ENCODE measurements at regions not wholly inside any gene's neighbourhood (a gene's known extent, or its start where the extent isn't known, plus 50 kb on each side); places are given as distances from the start of the nearest gene placed in this dataset.

DNA sequence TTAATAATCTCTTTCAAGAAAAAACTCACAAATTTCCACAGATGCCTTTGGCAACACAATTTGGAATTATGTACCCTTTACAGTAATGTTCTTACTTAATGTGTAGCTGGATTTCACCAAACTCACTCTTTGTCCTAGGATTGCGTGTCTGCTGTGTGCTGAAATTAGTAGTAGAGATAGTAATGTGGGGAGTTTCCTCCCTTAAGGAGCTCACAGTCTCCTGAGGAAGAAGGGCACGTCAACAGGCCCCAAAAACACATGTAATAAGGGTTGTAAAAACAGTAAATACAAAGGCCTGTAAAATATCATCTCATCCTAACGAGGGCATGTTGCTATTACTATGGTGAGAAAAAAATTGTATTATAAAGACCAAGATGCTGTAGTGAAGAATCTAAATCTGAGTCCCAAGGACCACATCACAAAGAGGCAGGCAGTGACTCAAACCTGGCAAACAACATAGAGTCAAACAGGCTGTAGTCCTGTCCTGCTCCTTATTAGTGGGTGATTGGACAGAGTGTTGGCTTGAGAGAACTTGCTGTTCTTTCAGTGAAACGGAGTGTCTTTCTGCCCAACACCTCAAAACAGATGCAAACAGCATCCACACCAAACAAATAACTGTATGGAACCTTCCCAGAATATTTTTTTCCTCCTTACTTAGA lies 83.2 kb upstream of the PAPPA start:
- no peaks in the 10 kb centered on the region for H3K27me3 ChIP-seq (ENCODE audit: insufficient read depth, low read length, poor library complexity)
- H3K4me3 ChIP-seq (ENCODE audit: low read depth in 1 of 2, low read length in 2 of 2) = no peak overlapping the region
- H3K4me2 ChIP-seq (ENCODE audit: insufficient read depth, low read length) = no peak overlapping the region
- DNase-seq = no peak
- ATAC-seq (ENCODE audit: insufficient read depth, low read depth) = no peak
- TF ChIP-seq CTCF (IDR thresholded peaks at IDR 0.05; ENCODE audit: borderline replicate concordance, extremely low read depth, low read length, poor library complexity, severe bottlenecking) = no peak
- TF ChIP-seq EZH2 (IDR thresholded peaks at IDR 0.05; ENCODE audit: borderline replicate concordance, low read depth, low read length, severe bottlenecking) = no peak
- no peaks in the 10 kb centered on the region for H3K79me2 ChIP-seq (ENCODE audit: insufficient read depth, low read length)
- H3K36me3 ChIP-seq (ENCODE audit: insufficient read depth, low read length) = no peaks in the 10 kb centered on the region
- no peak overlapping the region for H3K9ac ChIP-seq (ENCODE audit: low read depth, low read length)
- H3K9me3 ChIP-seq (ENCODE audit: insufficient read depth, low read length, severe bottlenecking) = no peaks in the 10 kb centered on the region
- H2AFZ ChIP-seq (ENCODE audit: low read depth, low read length) = no peak overlapping the region
- no peaks in the 10 kb centered on the region for H4K20me1 ChIP-seq (ENCODE audit: insufficient read depth, low read length)
- H3K4me1 ChIP-seq (ENCODE audit: insufficient read depth, low read length) = no peaks in the 10 kb centered on the region
- H3K27ac ChIP-seq (ENCODE audit: low read length) = no peak overlapping the region

GRCh38 chr9:116072046-116072445 lies 81.5 kb upstream of the PAPPA start:
- Histone ChIP-seq H3K27me3 (ENCODE audit: insufficient read depth, low read length, poor library complexity) (no peaks in the 10 kb centered on the region), H3K4me1 (ENCODE audit: insufficient read depth, low read length) (no peaks in the 10 kb centered on the region), H4K20me1 (ENCODE audit: insufficient read depth, low read length) (no peaks in the 10 kb centered on the region), H3K27ac (ENCODE audit: low read length) (no peak overlapping the region), H3K9ac (ENCODE audit: low read depth, low read length) (no peak overlapping the region), H3K36me3 (ENCODE audit: insufficient read depth, low read length) (no peaks in the 10 kb centered on the region), H3K4me2 (ENCODE audit: insufficient read depth, low read length) (no peak overlapping the region), H3K4me3 (ENCODE audit: low read depth in 1 of 2, low read length in 2 of 2) (no peak overlapping the region), H3K9me3 (ENCODE audit: insufficient read depth, low read length, severe bottlenecking) (no peaks in the 10 kb centered on the region), H3K79me2 (ENCODE audit: insufficient read depth, low read length) (no peaks in the 10 kb centered on the region), H2AFZ (ENCODE audit: low read depth, low read length) (no peak overlapping the region)
- no peak for ATAC-seq (ENCODE audit: insufficient read depth, low read depth)
- DNase-seq = no peak
- TF ChIP-seq EZH2 (IDR thresholded peaks at IDR 0.05; ENCODE audit: borderline replicate concordance, low read depth, low read length, severe bottlenecking) = no peak

GRCh38 chr9:116073826-116074225 lies 79.8 kb upstream of the PAPPA start:
- no peaks in the 10 kb centered on the region for H3K4me1 ChIP-seq (ENCODE audit: insufficient read depth, low read length)
- H3K27me3 ChIP-seq (ENCODE audit: insufficient read depth, low read length, poor library complexity) = no peaks in the 10 kb centered on the region
- TF ChIP-seq CTCF (IDR thresholded peaks at IDR 0.05; ENCODE audit: borderline replicate concordance, extremely low read depth, low read length, poor library complexity, severe bottlenecking) (no peak), EZH2 (IDR thresholded peaks at IDR 0.05; ENCODE audit: borderline replicate concordance, low read depth, low read length, severe bottlenecking) (no peak)
- DNase-seq (no peak), ATAC-seq (ENCODE audit: insufficient read depth, low read depth) (no peak)
- H3K4me2 ChIP-seq (ENCODE audit: insufficient read depth, low read length) = no peak overlapping the region
- no peak overlapping the region for H2AFZ ChIP-seq (ENCODE audit: low read depth, low read length)
- no peaks in the 10 kb centered on the region for H3K36me3 ChIP-seq (ENCODE audit: insufficient read depth, low read length)
- H4K20me1 ChIP-seq (ENCODE audit: insufficient read depth, low read length) = no peaks in the 10 kb centered on the region
- no peak overlapping the region for H3K4me3 ChIP-seq (ENCODE audit: low read depth in 1 of 2, low read length in 2 of 2)
- no peak overlapping the region for H3K9ac ChIP-seq (ENCODE audit: low read depth, low read length)
- H3K27ac ChIP-seq (ENCODE audit: low read length) = no peak overlapping the region
- H3K9me3 ChIP-seq (ENCODE audit: insufficient read depth, low read length, severe bottlenecking) = no peaks in the 10 kb centered on the region
- H3K79me2 ChIP-seq (ENCODE audit: insufficient read depth, low read length) = no peaks in the 10 kb centered on the region

GRCh38 chr9:116074658-116075057 lies 78.9 kb upstream of the PAPPA start:
- H3K27me3 ChIP-seq (ENCODE audit: insufficient read depth, low read length, poor library complexity) = no peaks in the 10 kb centered on the region
- H3K9ac ChIP-seq (ENCODE audit: low read depth, low read length) = no peak overlapping the region
- DNase-seq = no peak
- no peaks in the 10 kb centered on the region for H3K9me3 ChIP-seq (ENCODE audit: insufficient read depth, low read length, severe bottlenecking)
- no peak for TF ChIP-seq CTCF (IDR thresholded peaks at IDR 0.05; ENCODE audit: borderline replicate concordance, extremely low read depth, low read length, poor library complexity, severe bottlenecking)
- TF ChIP-seq EZH2 (IDR thresholded peaks at IDR 0.05; ENCODE audit: borderline replicate concordance, low read depth, low read length, severe bottlenecking) = no peak
- ATAC-seq (ENCODE audit: insufficient read depth, low read depth) = no peak
- H3K4me1 ChIP-seq (ENCODE audit: insufficient read depth, low read length) = no peaks in the 10 kb centered on the region
- H3K4me2 ChIP-seq (ENCODE audit: insufficient read depth, low read length) = no peak overlapping the region
- no peak overlapping the region for H2AFZ ChIP-seq (ENCODE audit: low read depth, low read length)
- H3K4me3 ChIP-seq (ENCODE audit: low read depth in 1 of 2, low read length in 2 of 2) = no peak overlapping the region
- H3K79me2 ChIP-seq (ENCODE audit: insufficient read depth, low read length) = no peaks in the 10 kb centered on the region
- no peak overlapping the region for H3K27ac ChIP-seq (ENCODE audit: low read length)
- H4K20me1 ChIP-seq (ENCODE audit: insufficient read depth, low read length) = no peaks in the 10 kb centered on the region
- H3K36me3 ChIP-seq (ENCODE audit: insufficient read depth, low read length) = no peaks in the 10 kb centered on the region

All from DND-41 (cell line).